ENCODE measurements at regions not wholly inside any gene's neighbourhood (a gene's known extent, or its start where the extent isn't known, plus 50 kb on each side); places are given as distances from the start of the nearest gene placed in this dataset.
"Not testable (repeated sequence)": the region's sequence is repeated elsewhere in the genome, so short reads cannot be mapped to it uniquely, and the experiment has no call there.

DNA sequence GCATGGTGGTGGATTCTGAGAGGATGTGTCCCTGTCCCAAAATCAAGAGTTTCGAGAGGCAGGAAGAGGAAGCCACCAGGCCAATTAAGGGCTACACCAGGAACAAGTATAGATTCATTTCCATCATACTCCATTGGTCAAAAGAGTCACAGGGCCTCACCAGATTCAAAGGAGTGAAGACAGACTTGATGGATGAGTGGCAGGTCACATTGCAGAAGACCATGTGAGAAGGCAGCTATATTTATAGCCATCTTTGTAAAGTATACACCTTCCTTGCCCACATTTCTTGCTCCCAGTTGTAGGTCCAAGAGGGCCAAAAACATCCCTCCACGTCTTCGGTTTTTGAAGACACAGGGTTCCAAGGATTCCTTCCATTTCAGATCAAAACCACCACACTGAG is 406.0 kb downstream of the BCOR start:
- no peak for TF ChIP-seq POLR2A (IDR thresholded peaks at IDR 0.05)
- no peak for TF ChIP-seq EP300 (IDR thresholded peaks at IDR 0.05)
- TF ChIP-seq, protein P1, sequence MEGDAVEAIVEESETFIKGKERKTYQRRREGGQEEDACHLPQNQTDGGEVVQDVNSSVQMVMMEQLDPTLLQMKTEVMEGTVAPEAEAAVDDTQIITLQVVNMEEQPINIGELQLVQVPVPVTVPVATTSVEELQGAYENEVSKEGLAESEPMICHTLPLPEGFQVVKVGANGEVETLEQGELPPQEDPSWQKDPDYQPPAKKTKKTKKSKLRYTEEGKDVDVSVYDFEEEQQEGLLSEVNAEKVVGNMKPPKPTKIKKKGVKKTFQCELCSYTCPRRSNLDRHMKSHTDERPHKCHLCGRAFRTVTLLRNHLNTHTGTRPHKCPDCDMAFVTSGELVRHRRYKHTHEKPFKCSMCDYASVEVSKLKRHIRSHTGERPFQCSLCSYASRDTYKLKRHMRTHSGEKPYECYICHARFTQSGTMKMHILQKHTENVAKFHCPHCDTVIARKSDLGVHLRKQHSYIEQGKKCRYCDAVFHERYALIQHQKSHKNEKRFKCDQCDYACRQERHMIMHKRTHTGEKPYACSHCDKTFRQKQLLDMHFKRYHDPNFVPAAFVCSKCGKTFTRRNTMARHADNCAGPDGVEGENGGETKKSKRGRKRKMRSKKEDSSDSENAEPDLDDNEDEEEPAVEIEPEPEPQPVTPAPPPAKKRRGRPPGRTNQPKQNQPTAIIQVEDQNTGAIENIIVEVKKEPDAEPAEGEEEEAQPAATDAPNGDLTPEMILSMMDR (IDR thresholded peaks at IDR 0.05), result no peak
- no peak for DNase-seq
- WGBS, 3 donors, result 77 to 84% (median 83%) methylated on average over 3 of the region's 3 CpGs
- no peaks in the 10 kb centered on the region for H3K27me3 ChIP-seq
- peaks cover 4% of the 10 kb centered on the region for H3K4me1 ChIP-seq (ENCODE audit: insufficient read depth)
- H3K36me3 ChIP-seq, result no peaks in the 10 kb centered on the region
- H3K27ac ChIP-seq, result no peak overlapping the region
- intact Hi-C loops (cut with DNase I), result no loop called here
- H3K4me3 ChIP-seq, result no peak overlapping the region
- no peaks in the 10 kb centered on the region for H3K9me3 ChIP-seq

DNA sequence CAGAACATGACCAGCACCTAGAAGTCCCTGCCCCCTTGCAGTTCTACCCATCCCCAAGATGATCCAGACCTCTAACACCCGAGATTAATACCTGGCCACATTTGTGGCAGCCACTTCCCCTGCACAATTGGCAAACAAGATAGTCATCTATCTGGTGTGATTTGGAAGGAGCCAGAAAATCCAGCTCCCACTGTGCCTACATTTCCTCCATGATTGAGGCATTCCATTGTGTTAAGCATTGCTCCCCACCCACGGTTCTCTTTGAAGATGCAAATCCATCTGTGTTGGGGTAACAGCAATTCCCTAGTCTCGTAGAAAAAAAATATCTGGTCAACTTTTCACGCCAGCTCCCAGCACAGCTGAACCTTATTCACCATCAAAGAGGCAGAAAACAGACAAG is 405.0 kb downstream of the BCOR start:
- Histone ChIP-seq H3K4me3 (no peak overlapping the region), H3K36me3 (no peaks in the 10 kb centered on the region), H3K9me3 (no peaks in the 10 kb centered on the region), H3K27ac (no peak overlapping the region), H3K4me1 (ENCODE audit: insufficient read depth) (peaks cover 1% of the 10 kb centered on the region), H3K27me3 (no peaks in the 10 kb centered on the region)
- TF ChIP-seq EP300 (IDR thresholded peaks at IDR 0.05) (no peak), POLR2A (IDR thresholded peaks at IDR 0.05) (no peak)
- TF ChIP-seq, protein P1 (IDR thresholded peaks at IDR 0.05), result no peak
- no peak for DNase-seq
- 50 to 62% (median 52%) methylated on average over 4 of the region's 4 CpGs for WGBS, 3 donors
- intact Hi-C loops (cut with DNase I), result no loop called here

DNA sequence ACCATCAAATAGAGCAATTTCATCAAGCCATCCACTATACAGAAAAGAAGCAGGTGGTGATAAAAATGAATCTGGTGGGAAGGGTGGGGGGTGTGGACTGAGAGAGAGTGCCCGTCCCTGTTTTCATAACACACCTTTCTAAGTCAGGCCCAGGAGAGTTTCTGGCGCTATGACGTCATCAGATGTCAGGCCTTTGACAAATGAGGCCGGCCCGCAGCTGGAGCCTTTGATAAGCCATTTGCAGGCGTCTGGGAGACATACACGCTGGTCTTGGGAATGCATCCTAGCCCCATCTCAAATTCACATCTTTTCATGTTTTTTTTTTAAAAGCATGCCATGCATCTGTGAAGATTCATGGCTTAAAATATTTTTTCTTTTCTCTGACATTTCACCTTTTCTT is 404.5 kb downstream of the BCOR start:
- no peaks in the 10 kb centered on the region for H3K9me3 ChIP-seq
- DNase-seq, result no peak
- H3K4me3 ChIP-seq, result no peak overlapping the region
- intact Hi-C loops (cut with DNase I), result no loop called here
- TF ChIP-seq, protein P1 (IDR thresholded peaks at IDR 0.05), result no peak
- TF ChIP-seq POLR2A (IDR thresholded peaks at IDR 0.05) (no peak), EP300 (IDR thresholded peaks at IDR 0.05) (no peak)
- peaks cover 1% of the 10 kb centered on the region for H3K4me1 ChIP-seq (ENCODE audit: insufficient read depth)
- H3K36me3 ChIP-seq, result no peaks in the 10 kb centered on the region
- no peak overlapping the region for H3K27ac ChIP-seq
- H3K27me3 ChIP-seq, result no peaks in the 10 kb centered on the region
- 20 to 24% (median 20%) methylated on average over 7 of the region's 7 CpGs for WGBS, 3 donors

DNA sequence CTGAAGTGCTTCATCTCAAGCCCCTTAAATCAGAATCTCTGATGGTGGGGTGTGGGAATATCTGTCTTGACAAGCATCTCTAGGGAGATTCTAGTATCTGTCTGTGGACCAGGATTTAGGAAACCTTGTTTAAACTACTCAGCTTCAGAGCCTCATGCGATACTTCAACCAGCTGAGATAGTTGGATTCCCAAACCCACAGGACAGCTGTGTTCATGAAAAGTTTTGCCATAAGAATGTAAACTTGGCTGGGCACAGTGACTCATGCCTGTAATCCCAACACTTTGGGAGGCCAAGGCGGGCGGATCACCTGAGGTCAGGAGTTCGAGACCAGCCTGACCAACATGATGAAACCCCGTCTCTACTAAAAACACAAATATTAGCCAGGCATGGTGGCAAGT is 395.1 kb downstream of the BCOR start:
- 42 to 79% (median 64%) methylated on average over 5 of the region's 5 CpGs for WGBS, 3 donors
- H3K4me3 ChIP-seq; H3K4me1 ChIP-seq (ENCODE audit: insufficient read depth); H3K27ac ChIP-seq; DNase-seq; intact Hi-C loops (cut with DNase I); H3K36me3 ChIP-seq; H3K9me3 ChIP-seq; H3K27me3 ChIP-seq: not testable (repeated sequence)

DNA sequence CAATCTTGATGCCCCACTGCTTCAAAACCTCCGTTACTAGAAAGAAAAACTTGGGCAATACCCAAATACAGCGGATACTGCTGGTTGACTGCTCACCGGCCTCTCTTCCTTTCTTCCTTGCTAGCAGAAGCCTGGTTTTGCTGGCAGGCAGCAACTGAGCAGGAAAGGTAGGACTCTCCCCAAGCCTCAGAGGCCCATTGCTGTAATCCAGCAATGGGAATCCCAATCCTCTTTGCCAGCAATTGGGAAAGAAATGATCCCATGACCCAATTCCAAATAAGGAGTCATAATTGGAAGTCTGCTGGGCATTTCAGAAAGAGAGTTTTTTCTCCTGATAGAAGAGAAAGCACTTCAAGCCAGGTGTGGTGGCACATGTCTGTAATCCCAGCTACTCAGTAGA is 394.5 kb downstream of the BCOR start:
- no peak for DNase-seq
- no peaks in the 10 kb centered on the region for H3K27me3 ChIP-seq
- intact Hi-C loops (cut with DNase I), result no loop called here
- H3K4me3 ChIP-seq, result no peak overlapping the region
- H3K4me1 ChIP-seq (ENCODE audit: insufficient read depth), result peaks cover 2% of the 10 kb centered on the region
- 80 to 88% (median 81%) methylated on average over 3 of the region's 3 CpGs for WGBS, 3 donors
- no peak overlapping the region for H3K27ac ChIP-seq
- H3K36me3 ChIP-seq, result no peaks in the 10 kb centered on the region
- no peaks in the 10 kb centered on the region for H3K9me3 ChIP-seq
- no peak for TF ChIP-seq POLR2A (IDR thresholded peaks at IDR 0.05)
- TF ChIP-seq EP300 (IDR thresholded peaks at IDR 0.05), result no peak
- TF ChIP-seq, protein P1 (IDR thresholded peaks at IDR 0.05), result no peak

All from ovary (tissue), 7 donors.